GM12878 (cell line): ENCODE measurements at regions not wholly inside any gene's neighbourhood (a gene's known extent, or its start where the extent isn't known, plus 50 kb on each side); places are given as distances from the start of the nearest gene placed in this dataset.

Source experiments
- ATAC-seq: fragments of 200-7000 bp; cut with Tn5 transposase; 3 replicates; pipeline ENCODE4 v1.9.1; 2020; ENCODE audit warnings: mild to moderate bottlenecking, moderate library complexity
- BruUV-seq: library from RNA; stranded (reverse); fragments of 400-500 nt; replicated peaks from 2 replicates; lab custom pipeline; 2021; lab: Mats Ljungman, UMichigan
- CTCF ChIA-PET: fragments of 300-600 bp; sonication (Branson Sonifier 250); formaldehyde crosslinking; extraction: SDS; loops from one replicate; lab custom pipeline; 2021; ENCODE audit warnings: inconsistent platforms; lab: Yijun Ruan, JAX
- POLR2A ChIA-PET: fragments of 350-600 bp; formaldehyde crosslinking; extraction: SDS; loops from one replicate; lab custom pipeline; 2021; ENCODE audit warnings: inconsistent platforms; lab: Charles Lee
- RAD21 ChIA-PET: fragments of 300-600 bp; sonication (Branson Sonifier 250); formaldehyde crosslinking; loops from one replicate; lab custom pipeline; 2023; ENCODE audit warnings: antibody characterized with exemption; ENCODE audit not compliant: unreplicated experiment; lab: Charles Lee
- SMC1A ChIA-PET: fragments of 300-600 bp; sonication (Branson Sonifier 250); formaldehyde crosslinking; loops from one replicate; lab custom pipeline; 2023; ENCODE audit not compliant: unreplicated experiment, uncharacterized antibody; lab: Charles Lee
- DNase-seq: peaks from one replicate; pipeline ENCODE4 v3.0.0-alpha.2; 2011; ENCODE audit warnings: low read depth, low spot score
- FAIRE-seq: peaks from 3 replicates; lab custom pipeline; 2011; peaks lifted over from hg19 to GRCh38; lab: Jason Lieb, UNC
- H2AFZ ChIP-seq: 2 replicates; pipeline ENCODE4 v1.6.0; 2011; ENCODE audit warnings: low read depth, low read length, control low read depth; ENCODE audit not compliant: control insufficient read depth
- H3K27ac ChIP-seq: 2 replicates; pipeline ENCODE4 v1.5.1; 2011; ENCODE audit warnings: control low read depth; ENCODE audit not compliant: control insufficient read depth, insufficient read depth
- H3K27me3 ChIP-seq, 2 experiments: replicated peaks in 1 of 2; 2 replicates each; pipeline versions ENCODE4 v1.6.0 to v1.6.1; 2011; ENCODE audit warnings: low read length in 1 of 2; ENCODE audit not compliant: control insufficient read depth in 2 of 2, insufficient read depth in 2 of 2
- H3K36me3 ChIP-seq, 2 experiments: 2 replicates each; pipeline ENCODE4 v1.5.1; 2011; ENCODE audit warnings: low read length in 1 of 2; ENCODE audit not compliant: control insufficient read depth in 2 of 2, insufficient read depth in 2 of 2
- H3K4me1 ChIP-seq: 2 replicates; pipeline ENCODE4 v1.6.1; 2011; ENCODE audit warnings: mild to moderate bottlenecking, low read length, moderate library complexity, mixed read lengths; ENCODE audit not compliant: control insufficient read depth, insufficient read depth
- H3K4me2 ChIP-seq: 2 replicates; pipeline ENCODE4 v1.6.0; 2011; ENCODE audit warnings: control low read depth; ENCODE audit not compliant: control insufficient read depth, insufficient read depth
- H3K4me3 ChIP-seq: fragments of 200-600 bp; sonication (generic); 2 replicates; pipeline ENCODE4 v1.5.1; 2016
- H3K79me2 ChIP-seq: 2 replicates; pipeline ENCODE4 v1.6.0; 2011; ENCODE audit warnings: low read length; ENCODE audit not compliant: control insufficient read depth, insufficient read depth
- H3K9ac ChIP-seq: 2 replicates; pipeline ENCODE4 v1.8.0; 2011; ENCODE audit warnings: low read length, control low read depth, mixed read lengths; ENCODE audit not compliant: control insufficient read depth, insufficient read depth
- H3K9me3 ChIP-seq: replicated peaks from 3 replicates; pipeline ENCODE4 v1.5.1; 2011; ENCODE audit warnings: mild to moderate bottlenecking, low read length; ENCODE audit not compliant: control insufficient read depth, insufficient read depth
- H4K20me1 ChIP-seq: 2 replicates; pipeline ENCODE4 v1.6.0; 2011; ENCODE audit not compliant: control insufficient read depth, insufficient read depth
- CEBPB ChIP-seq, 2 experiments: fragments of 150-350 bp in 1 of 2; IDR thresholded peaks; 2 replicates each; pipeline ENCODE4 v1.6.1; 2012 to 2014; ENCODE audit warnings: low read depth in 2 of 2, low read length in 2 of 2, borderline replicate concordance in 1 of 2, inconsistent platforms in 1 of 2
- CHD2 ChIP-seq: IDR thresholded peaks from 2 replicates; pipeline ENCODE4 v1.6.1; 2011; ENCODE audit warnings: low read depth, low read length, improper control_type of control experiment, borderline replicate concordance
- JUNB ChIP-seq: IDR thresholded peaks from 2 replicates; pipeline ENCODE4 v1.6.1; 2016; ENCODE audit warnings: antibody characterized with exemption, mild to moderate bottlenecking
- KLF5 ChIP-seq: fragments of 450-650 bp; IDR thresholded peaks from 2 replicates; pipeline ENCODE4 v1.6.1; 2014; ENCODE audit warnings: mild to moderate bottlenecking; ENCODE audit not compliant: partially characterized antibody
- MTA2 ChIP-seq: fragments of 450-650 bp; IDR thresholded peaks from 2 replicates; pipeline ENCODE4 v1.6.1; 2016; ENCODE audit warnings: low read depth, mild to moderate bottlenecking, moderate library complexity
- NFXL1 ChIP-seq: fragments of 450-650 bp; IDR thresholded peaks from 2 replicates; pipeline ENCODE4 v1.6.1; 2017; ENCODE audit warnings: antibody characterized with exemption, mild to moderate bottlenecking, borderline replicate concordance
- PAX5 ChIP-seq: IDR thresholded peaks from 2 replicates; pipeline ENCODE4 v1.6.1; 2011; ENCODE audit warnings: low read depth, low read length, borderline replicate concordance
- POLR2AphosphoS2 ChIP-seq: IDR thresholded peaks from 2 replicates; pipeline ENCODE4 v1.6.1; 2011; ENCODE audit warnings: low read depth, mild to moderate bottlenecking, low read length, improper control_type of control experiment, moderate library complexity
- POU2F2 ChIP-seq: IDR thresholded peaks from 3 replicates; pipeline ENCODE4 v1.6.1; 2011; ENCODE audit warnings: low read depth, mild to moderate bottlenecking, low read length, borderline replicate concordance
- RAD21 ChIP-seq: IDR thresholded peaks from 2 replicates; pipeline ENCODE4 v1.6.1; 2011; ENCODE audit warnings: mild to moderate bottlenecking, low read depth, low read length, moderate library complexity; ENCODE audit not compliant: insufficient read depth
- SUPT20H ChIP-seq: IDR thresholded peaks from 2 replicates; pipeline ENCODE4 v1.6.1; 2011; ENCODE audit warnings: low read depth, mild to moderate bottlenecking, low read length, moderate library complexity, borderline replicate concordance; ENCODE audit not compliant: control insufficient read depth
- TCF12 ChIP-seq: IDR thresholded peaks from 2 replicates; pipeline ENCODE4 v1.6.1; 2011; ENCODE audit warnings: low read depth, mild to moderate bottlenecking, low read length
- ZBED1 ChIP-seq: IDR thresholded peaks from 2 replicates; pipeline ENCODE4 v1.6.1; 2016; ENCODE audit warnings: borderline replicate concordance
- WGBS: methylation state at CpG from one replicate; pipeline ENCODE4 v1.1.6; 2016; ENCODE audit warnings: low lambda C conversion rate; ENCODE audit not compliant: insufficient replicate concordance, insufficient coverage; ENCODE audit errors: missing lambda C conversion rate; 5-methylcytosine and 5-hydroxymethylcytosine counted together
- in situ Hi-C: fragments of 300-500 bp; cut with MboI; formaldehyde crosslinking; loops from 9 replicates; pipeline ENCODE4 v1.14.3; 2018; ENCODE audit warnings: mixed read lengths
- intact Hi-C: fragments of 100-400 bp; cut with micrococcal nuclease; formaldehyde crosslinking; loops from one replicate; pipeline ENCODE4 v1.14.2; 2022; ENCODE audit not compliant: unreplicated experiment
- TF ChIP-seq, protein P1 (sequence below): fragments of 450-650 bp; IDR thresholded peaks from 2 replicates; pipeline ENCODE4 v1.6.1; 2017; ENCODE audit warnings: antibody characterized with exemption, mild to moderate bottlenecking, moderate library complexity
- TF ChIP-seq, protein P2 (sequence below): IDR thresholded peaks from 2 replicates; pipeline ENCODE4 v1.6.1; 2012; ENCODE audit warnings: low read depth, low read length, improper control_type of control experiment
- TF ChIP-seq, protein P3 (sequence below): IDR thresholded peaks from 2 replicates; pipeline ENCODE4 v1.6.1; 2012; ENCODE audit warnings: low read depth, low read length, improper control_type of control experiment

DNA sequence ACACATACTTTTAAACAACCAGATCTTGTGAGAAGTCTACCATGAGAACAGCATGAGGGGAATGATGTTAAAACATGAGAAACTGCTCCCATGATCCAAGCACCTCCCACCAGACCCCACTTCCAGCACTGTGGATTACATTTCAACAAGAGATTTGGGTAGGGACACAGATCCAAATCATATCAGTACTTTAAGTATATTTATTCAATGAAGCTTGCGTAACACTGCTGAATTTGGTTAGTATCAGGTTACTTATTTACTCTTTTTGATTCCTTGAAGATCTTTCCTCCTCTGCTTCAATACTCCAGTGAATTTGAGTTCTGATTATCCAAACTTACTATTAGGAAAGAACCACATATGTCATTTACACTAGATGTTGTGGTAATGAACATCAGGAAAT is 418.6 kb downstream of the PIK3C3 start:
- H3K27ac ChIP-seq = no peak overlapping the region
- no peaks in the 10 kb centered on the region for H4K20me1 ChIP-seq
- 100% methylated on average over 1 of the region's 1 CpG for WGBS
- intact Hi-C loops = no loop called here
- no peaks in the 10 kb centered on the region for H3K27me3 ChIP-seq
- ChIA-PET SMC1A (interaction anchor here (1.5 kb wide), 1 partner anchor 75 kb away, joined by 3 read pairs; no protein-coding TSS in a partner anchor), RAD21 (no interaction called here), POLR2A (no interaction called here), CTCF (no interaction called here)
- no TSS peak for BruUV-seq
- H3K4me3 ChIP-seq = no peak overlapping the region
- H2AFZ ChIP-seq = no peak overlapping the region
- no peaks in the 10 kb centered on the region for H3K9me3 ChIP-seq
- in situ Hi-C loops = no loop called here
- no peaks in the 10 kb centered on the region for H3K4me1 ChIP-seq
- TF ChIP-seq JUNB = no peak
- TF ChIP-seq SUPT20H = no peak
- no peak overlapping the region for H3K9ac ChIP-seq
- DNase-seq (no peak), ATAC-seq (no peak), FAIRE-seq (no peak)
- no peaks in the 10 kb centered on the region for H3K79me2 ChIP-seq
- no peaks in the 10 kb centered on the region for H3K36me3 ChIP-seq
- no peak overlapping the region for H3K4me2 ChIP-seq

DNA sequence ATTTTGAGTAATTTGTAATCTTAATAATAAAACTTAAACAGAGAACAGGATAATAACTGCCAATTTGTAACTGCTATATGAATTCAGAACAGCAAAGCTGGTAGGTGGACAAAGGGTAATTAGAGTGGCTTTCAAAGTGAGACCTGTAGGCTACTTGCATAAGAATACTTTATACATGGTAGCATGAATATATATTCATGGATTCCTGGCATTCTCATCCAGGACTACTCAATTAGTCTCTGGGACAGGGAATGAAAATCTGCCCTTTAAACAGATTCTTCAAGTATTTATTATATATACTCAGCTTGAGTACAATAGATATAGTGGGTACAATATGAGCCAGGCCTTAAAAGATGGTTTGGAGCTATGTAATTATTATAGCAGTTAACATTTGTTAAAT is 419.9 kb downstream of the PIK3C3 start:
- Histone ChIP-seq H3K79me2 (no peaks in the 10 kb centered on the region), H3K27me3 (no peaks in the 10 kb centered on the region), H3K9me3 (no peaks in the 10 kb centered on the region), H3K9ac (no peak overlapping the region), H3K4me2 (no peak overlapping the region), H3K4me1 (no peaks in the 10 kb centered on the region), H2AFZ (no peak overlapping the region)
- ATAC-seq (no peak), DNase-seq (no peak)
- intact Hi-C loops = no loop called here
- ChIA-PET POLR2A (no interaction called here), CTCF (no interaction called here), RAD21 (no interaction called here)
- TF ChIP-seq NFXL1 (no peak), CEBPB (IDR thresholded peaks at IDR 0.05; ENCODE audit: borderline replicate concordance in 1 of 2, low read depth in 2 of 2, low read length in 2 of 2) (no peak), POU2F2 (no peak), POLR2AphosphoS2 (no peak), ZBED1 (no peak), TCF12 (no peak), CHD2 (no peak), KLF5 (no peak), RAD21 (no peak), MTA2 (no peak), PAX5 (no peak)
- TF ChIP-seq, protein P1, sequence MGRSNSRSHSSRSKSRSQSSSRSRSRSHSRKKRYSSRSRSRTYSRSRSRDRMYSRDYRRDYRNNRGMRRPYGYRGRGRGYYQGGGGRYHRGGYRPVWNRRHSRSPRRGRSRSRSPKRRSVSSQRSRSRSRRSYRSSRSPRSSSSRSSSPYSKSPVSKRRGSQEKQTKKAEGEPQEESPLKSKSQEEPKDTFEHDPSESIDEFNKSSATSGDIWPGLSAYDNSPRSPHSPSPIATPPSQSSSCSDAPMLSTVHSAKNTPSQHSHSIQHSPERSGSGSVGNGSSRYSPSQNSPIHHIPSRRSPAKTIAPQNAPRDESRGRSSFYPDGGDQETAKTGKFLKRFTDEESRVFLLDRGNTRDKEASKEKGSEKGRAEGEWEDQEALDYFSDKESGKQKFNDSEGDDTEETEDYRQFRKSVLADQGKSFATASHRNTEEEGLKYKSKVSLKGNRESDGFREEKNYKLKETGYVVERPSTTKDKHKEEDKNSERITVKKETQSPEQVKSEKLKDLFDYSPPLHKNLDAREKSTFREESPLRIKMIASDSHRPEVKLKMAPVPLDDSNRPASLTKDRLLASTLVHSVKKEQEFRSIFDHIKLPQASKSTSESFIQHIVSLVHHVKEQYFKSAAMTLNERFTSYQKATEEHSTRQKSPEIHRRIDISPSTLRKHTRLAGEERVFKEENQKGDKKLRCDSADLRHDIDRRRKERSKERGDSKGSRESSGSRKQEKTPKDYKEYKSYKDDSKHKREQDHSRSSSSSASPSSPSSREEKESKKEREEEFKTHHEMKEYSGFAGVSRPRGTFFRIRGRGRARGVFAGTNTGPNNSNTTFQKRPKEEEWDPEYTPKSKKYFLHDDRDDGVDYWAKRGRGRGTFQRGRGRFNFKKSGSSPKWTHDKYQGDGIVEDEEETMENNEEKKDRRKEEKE = no peak
- TF ChIP-seq, protein P2, sequence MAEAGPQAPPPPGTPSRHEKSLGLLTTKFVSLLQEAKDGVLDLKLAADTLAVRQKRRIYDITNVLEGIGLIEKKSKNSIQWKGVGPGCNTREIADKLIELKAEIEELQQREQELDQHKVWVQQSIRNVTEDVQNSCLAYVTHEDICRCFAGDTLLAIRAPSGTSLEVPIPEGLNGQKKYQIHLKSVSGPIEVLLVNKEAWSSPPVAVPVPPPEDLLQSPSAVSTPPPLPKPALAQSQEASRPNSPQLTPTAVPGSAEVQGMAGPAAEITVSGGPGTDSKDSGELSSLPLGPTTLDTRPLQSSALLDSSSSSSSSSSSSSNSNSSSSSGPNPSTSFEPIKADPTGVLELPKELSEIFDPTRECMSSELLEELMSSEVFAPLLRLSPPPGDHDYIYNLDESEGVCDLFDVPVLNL = no peak
- TF ChIP-seq, protein P3, sequence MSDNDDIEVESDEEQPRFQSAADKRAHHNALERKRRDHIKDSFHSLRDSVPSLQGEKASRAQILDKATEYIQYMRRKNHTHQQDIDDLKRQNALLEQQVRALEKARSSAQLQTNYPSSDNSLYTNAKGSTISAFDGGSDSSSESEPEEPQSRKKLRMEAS = no peak
- TF ChIP-seq, all 136 proteins: peak for 0
- H3K27ac ChIP-seq = no peak overlapping the region
- SMC1A ChIA-PET = no interaction called here
- H3K4me3 ChIP-seq = no peak overlapping the region
- no peaks in the 10 kb centered on the region for H4K20me1 ChIP-seq
- H3K36me3 ChIP-seq = no peaks in the 10 kb centered on the region
- no TSS peak for BruUV-seq
- in situ Hi-C loops = no loop called here
- no peak for FAIRE-seq
